ENCODE measurements at regions not wholly inside any gene's neighbourhood (a gene's known extent, or its start where the extent isn't known, plus 50 kb on each side); places are given as distances from the start of the nearest gene placed in this dataset.

- TF ChIP-seq POLR2A (IDR thresholded peaks at IDR 0.05; ENCODE audit: low read depth, low read length) (no peak), CEBPB (IDR thresholded peaks at IDR 0.05; ENCODE audit: low read depth, low read length) (no peak), MAZ (IDR thresholded peaks at IDR 0.05; ENCODE audit: borderline replicate concordance, low read depth, low read length) (no peak), CHD1 (IDR thresholded peaks at IDR 0.05; ENCODE audit: low read depth, low read length) (no peak), USF2 (IDR thresholded peaks at IDR 0.05; ENCODE audit: low read depth, low read length) (no peak), RAD21 (IDR thresholded peaks at IDR 0.05; ENCODE audit: low read length) (no peak), SMC3 (IDR thresholded peaks at IDR 0.05; ENCODE audit: low read depth, low read length) (no peak), MXI1 (IDR thresholded peaks at IDR 0.05; ENCODE audit: borderline replicate concordance, low read depth, low read length) (no peak), BHLHE40 (IDR thresholded peaks at IDR 0.05; ENCODE audit: low read depth, low read length) (no peak), RCOR1 (IDR thresholded peaks at IDR 0.05; ENCODE audit: insufficient replicate concordance, low read length) (no peak)
- TF ChIP-seq, protein P1, sequence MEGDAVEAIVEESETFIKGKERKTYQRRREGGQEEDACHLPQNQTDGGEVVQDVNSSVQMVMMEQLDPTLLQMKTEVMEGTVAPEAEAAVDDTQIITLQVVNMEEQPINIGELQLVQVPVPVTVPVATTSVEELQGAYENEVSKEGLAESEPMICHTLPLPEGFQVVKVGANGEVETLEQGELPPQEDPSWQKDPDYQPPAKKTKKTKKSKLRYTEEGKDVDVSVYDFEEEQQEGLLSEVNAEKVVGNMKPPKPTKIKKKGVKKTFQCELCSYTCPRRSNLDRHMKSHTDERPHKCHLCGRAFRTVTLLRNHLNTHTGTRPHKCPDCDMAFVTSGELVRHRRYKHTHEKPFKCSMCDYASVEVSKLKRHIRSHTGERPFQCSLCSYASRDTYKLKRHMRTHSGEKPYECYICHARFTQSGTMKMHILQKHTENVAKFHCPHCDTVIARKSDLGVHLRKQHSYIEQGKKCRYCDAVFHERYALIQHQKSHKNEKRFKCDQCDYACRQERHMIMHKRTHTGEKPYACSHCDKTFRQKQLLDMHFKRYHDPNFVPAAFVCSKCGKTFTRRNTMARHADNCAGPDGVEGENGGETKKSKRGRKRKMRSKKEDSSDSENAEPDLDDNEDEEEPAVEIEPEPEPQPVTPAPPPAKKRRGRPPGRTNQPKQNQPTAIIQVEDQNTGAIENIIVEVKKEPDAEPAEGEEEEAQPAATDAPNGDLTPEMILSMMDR (conservative IDR thresholded peaks at IDR 0.05; ENCODE audit: low read depth, low read length): no peak
- TF ChIP-seq, protein P2, sequence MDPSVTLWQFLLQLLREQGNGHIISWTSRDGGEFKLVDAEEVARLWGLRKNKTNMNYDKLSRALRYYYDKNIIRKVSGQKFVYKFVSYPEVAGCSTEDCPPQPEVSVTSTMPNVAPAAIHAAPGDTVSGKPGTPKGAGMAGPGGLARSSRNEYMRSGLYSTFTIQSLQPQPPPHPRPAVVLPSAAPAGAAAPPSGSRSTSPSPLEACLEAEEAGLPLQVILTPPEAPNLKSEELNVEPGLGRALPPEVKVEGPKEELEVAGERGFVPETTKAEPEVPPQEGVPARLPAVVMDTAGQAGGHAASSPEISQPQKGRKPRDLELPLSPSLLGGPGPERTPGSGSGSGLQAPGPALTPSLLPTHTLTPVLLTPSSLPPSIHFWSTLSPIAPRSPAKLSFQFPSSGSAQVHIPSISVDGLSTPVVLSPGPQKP (IDR thresholded peaks at IDR 0.05; ENCODE audit: borderline replicate concordance, low read depth, low read length): no peak
Measured at GRCh38 chr4:189261475-189261874, 679.2 kb upstream of the FRG1 start.

All from IMR-90 (cell line).